Stimulated activated CD8-positive, alpha-beta memory T cell treated with anti-CD3 and anti-CD28 coated beads, Interleukin-12 subunit alpha, Interleukin-12 subunit beta, amount 100 ng/mL, for 24 hours (primary cell): ENCODE measurements at regions not wholly inside any gene's neighbourhood (a gene's known extent, or its start where the extent isn't known, plus 50 kb on each side); places are given as distances from the start of the nearest gene placed in this dataset.

ENCODE experiments used
- DNase-seq: peaks from one replicate; pipeline ENCODE4 v3.0.0-alpha.2; 2020; ENCODE audit errors: extremely low read depth

DNA sequence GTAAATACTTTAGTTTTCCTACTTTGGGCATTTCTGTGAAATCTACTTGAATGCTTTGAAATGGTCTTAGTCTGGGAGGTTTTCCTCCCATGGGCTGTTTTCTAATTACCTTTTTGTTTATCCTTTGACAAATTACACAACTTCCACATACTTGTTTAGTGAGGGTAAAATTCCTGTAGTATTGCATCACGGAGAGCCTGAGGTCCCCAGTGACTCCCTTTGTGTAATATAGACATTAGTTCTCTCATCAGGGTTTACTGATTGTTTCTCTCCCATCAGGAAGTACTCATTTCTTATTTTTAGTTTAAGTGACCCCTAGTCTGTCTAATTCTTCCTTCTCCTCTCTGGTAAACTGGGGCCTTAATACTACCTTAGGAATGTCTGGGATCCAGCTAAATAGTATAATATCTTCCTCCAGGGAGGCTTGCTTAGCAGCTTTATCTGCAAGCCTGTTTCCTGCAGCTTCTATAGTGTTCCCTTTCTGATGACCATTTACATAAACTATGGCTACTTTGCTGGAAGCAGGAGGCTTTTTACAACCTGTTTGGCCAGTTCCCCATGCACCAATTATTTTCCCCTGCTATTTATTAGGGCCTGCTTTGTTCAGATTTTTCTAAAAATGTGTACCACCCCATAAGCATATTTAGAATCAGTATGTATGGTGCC is 87.2 kb upstream of the XCR1 start:
- DNase-seq, result no peak

DNA sequence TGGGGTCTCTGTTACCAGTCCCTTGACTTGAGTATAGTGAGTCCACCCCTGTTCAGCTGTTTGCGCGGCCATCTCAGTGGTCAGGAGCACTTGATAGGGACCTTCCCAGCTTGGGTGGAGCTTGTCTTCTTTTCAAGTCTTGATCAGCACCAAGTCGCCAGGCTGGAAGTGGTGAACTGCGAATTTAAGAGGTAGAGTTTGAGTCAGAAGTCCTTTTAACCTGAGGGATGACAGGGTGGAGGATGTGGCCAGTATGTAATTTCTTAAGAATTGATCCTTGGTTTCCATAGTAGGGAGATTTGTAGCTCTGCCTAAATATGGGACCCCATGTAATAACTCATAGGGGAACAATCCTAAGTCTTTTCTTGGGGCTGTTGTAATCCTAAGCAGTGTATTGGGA is 86.3 kb upstream of the XCR1 start:
- no peak for DNase-seq

DNA sequence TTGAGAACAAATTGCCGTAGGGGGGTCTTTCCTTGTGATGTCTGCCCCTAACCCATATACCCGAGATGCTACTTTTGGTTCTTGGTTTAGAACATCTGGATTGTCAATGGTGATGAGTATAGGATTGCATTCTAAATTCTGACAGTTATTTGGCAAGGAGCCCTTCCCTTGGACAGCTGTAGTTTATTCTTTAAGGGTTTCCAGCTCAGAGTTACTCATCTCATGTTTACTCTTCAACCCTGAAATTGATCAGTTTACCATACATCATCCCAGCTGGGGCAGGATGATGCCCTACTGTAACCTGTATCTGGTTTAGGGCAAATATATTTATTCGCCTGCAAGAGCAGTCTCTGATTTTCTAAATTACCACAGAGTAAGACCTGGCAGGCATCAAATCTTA is 85.7 kb upstream of the XCR1 start:
- no peak for DNase-seq

DNA sequence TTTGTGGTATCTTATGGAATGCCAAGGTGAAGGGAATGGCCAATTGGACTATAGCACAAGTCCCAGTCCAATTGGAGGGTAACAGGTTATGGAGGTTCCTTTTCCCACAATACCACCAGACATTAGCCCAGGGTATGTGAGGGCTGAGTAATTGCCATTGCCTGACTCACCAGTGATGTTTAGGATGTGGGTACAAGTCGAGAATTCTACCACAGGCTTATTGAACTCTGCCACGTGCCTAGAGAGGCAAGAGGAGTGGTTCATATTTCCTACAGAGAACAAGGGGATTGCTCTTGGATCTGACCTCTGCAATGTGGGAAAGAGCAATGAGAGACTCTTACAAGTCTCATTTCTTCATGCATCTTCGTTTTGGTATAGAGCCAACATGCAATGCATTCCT is 85.0 kb upstream of the XCR1 start:
- DNase-seq, result no peak

DNA sequence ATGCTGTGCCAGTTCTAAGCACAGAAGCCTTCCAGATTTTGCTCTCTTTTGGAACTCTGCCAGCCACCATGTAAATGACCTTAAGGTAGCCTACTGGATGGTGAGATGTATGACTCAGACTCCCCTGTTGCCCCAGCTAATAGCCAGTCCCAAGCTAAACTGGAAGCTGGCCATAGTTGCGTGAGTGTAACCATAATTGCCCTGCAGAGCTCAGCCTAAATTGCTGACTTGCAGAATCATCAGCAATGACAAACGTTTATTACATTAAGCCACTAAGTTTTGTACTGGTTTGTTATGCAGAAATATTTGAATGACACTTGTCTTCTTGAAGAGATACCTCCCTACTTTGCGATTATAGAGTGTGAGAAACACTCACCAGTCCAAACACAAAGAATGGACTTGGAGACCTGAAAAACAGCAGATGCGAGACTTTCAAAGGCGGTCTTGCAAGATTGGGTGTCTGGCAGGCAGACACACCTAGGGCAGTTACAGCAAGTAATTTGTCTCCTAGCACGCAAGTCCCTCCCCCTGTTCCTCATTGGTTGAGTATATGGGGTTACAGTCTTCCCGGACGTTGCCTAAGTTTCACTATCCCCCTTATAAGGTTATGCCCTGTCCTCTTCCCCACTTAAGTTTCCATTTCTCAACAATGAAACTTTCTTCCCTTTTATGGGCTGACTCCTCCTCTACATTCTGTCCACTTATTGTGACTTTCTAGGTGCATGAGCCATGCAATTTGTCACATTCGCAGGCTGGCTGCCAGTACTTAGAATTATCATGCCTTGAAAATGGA is 83.6 kb upstream of the XCR1 start:
- no peak for DNase-seq

DNA sequence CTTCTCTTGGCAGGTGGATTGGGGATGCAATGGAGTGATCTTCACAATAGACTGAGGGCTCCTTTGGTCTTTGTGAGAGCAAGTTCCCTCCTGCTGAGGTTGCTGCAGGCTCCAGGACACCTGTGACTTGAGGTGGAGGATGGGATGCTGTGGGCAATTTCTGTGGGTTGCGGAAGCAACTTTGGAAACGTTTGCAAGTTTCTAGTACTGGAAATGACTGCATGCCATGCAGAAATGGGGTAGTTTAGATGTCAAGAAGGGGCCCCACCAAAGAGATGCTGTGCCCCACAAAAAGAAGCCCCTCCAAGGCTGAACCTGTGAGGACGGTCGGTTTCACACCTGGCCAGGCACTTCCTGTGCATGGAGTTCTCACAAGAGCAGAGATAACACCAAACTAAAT is 80.4 kb upstream of the XCR1 start:
- no peak for DNase-seq

DNA sequence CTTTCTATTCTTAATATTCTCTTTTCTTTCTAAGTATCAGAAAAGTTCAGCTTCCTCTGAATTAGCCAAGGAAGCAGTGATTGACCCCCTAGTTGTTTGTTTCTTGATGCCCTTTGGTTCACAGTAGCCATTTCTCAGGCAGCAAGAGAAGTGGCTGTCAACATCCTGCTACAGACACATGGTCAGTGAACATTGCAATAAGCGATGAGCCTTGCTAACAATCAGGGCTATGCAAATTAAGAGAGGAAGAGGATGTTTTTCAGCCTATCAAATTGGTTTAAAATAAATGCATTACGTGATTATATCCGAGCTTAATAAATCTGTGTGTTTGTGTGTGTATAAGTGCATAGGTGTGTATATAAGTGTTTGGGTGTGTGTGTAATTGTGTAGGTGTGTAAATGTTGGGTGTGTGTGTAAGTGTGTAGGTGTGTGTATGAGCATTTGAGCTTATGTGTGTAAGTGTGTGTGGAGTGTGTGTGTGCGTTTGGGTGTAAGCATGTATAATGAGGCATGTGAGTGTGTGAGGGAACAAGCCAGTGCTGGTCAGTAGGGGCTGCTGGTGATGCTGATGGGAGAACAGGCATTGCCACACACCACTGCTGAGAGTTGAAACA is 78.1 kb upstream of the XCR1 start:
- DNase-seq, result no peak

DNA sequence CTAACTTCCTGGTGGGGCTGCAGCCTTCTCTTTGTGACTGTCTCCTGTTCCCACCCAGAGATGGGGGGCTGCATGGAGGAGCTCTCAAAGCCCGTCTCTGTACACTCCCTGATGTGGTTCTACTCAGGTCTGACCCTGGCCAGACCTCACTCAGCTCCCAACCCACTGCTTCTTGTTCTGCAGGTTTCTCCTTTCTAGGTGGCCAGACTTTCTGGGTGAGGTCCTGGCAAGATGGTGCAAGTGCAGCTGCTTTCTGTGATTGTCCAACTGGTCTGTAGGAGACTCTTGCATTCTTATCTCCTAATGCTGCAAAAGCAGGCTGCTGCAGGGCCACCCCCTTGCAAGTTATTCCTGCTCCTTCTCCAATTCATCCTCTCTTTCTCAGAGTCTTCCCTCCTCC is 77.4 kb upstream of the XCR1 start:
- DNase-seq, result no peak

DNA sequence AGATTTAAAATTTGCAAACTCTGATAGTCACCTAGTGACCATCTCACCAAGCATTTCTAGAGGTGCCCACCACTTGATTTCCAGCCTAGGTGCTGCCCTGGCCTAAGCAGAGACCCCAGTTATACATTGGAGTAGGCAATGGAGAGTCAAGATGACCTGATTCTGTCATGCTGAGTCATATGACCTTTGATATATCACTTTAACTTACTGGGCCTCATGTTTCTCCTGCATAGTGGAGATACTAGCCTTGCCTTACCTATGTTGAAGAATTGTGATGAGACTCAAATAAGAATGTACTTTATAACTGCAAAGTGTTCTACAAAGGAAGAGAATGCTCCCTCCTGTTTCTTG is 75.5 kb upstream of the XCR1 start:
- no peak for DNase-seq

DNA sequence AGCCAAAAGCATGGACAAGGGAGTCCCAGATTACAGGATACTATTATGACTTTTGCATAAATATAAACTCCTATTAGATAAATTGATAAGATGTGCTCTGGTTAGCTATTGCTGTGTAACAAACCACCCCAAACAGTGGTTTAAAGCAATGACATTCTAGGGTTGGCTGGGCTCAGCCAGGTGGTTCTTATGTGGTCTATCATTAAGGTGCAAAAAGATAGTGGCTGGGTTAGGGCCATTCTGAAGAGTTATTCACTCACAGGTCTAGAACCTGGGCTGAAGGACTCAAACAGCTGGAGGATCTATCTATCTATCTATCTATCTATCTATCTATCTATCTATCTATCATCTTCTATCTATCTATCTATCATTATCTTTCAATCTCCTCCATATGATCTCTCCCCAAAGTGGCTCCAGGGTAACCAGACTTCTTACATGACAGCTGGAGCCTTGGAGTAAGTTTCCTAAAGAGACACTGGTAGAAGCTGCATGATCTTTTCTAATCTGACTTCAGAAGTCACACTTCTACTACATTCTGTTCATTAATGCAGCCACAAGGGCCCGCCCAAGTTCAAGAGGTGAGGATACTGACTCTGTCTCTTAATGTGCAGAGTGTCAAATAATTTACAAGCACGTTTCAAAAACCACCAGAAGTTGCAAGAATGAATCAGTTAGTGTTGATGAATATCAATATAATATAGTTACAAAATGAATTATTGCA is 74.9 kb upstream of the XCR1 start:
- DNase-seq, result no peak

DNA sequence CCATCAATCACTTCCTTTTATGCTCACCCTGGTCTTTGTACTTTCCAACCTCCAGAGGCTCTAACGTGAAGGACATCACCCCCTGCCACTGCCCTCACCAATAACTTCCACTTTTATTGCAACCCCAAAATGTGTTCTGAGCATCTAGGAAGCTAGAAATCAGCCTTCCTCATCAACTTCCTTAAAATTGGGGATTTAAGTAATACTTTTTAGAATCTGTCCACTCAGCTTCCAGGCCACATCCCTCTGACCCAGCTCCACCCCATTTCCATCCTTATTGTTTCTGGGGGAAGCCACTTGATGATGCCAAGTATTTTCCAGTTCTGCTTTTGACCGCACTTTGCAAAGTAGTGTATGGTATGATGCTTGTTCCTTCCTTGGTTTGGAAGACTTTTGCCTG is 73.5 kb upstream of the XCR1 start:
- DNase-seq, result no peak

DNA sequence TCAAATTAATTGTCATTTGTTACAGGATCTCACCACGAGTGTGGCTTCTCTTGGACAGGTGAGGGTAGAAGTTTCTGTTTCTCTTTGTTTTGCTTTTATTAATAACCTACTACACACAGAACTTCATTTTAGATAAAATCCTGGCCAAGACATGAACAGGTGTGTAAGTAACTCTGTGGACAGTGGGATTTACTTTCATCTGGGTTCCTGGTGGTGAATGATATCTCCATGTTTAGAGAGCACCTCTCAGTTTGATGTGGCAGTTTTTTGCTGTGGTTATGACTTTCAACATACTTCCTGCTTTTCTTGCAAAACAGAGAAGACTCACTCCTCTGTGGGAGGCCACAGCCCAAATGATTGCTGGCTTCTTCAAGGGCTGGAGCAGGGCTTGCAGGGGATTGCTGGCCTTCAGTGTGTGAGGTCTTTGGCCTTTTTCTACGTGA is 71.1 kb upstream of the XCR1 start:
- no peak for DNase-seq

DNA sequence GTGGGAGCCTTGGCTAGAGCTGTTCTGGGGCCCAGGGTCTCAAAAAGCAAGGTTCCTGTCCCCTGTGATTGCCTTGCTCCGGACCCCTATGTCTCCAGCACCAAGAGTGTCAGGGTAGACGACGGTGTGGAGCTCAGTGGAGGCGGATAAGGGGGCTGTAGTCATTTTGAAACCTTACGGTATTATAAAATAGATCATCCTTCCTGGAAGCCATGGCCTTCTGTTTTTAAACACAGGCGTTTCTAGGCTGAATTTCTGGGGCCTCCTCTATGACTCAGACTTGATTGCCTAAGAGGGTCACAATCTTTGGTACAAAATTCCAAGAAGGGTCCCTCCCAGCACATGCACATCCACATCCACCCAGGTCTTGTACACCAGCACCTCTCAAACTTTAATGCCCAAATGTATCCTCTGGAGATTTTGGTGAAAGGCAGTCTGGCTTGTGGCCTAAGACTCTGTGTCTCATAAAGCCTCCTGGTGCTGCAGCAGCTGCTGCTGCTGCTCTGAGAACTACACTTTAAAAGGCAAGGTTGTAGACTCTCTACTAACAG is 70.5 kb upstream of the XCR1 start:
- no peak for DNase-seq

DNA sequence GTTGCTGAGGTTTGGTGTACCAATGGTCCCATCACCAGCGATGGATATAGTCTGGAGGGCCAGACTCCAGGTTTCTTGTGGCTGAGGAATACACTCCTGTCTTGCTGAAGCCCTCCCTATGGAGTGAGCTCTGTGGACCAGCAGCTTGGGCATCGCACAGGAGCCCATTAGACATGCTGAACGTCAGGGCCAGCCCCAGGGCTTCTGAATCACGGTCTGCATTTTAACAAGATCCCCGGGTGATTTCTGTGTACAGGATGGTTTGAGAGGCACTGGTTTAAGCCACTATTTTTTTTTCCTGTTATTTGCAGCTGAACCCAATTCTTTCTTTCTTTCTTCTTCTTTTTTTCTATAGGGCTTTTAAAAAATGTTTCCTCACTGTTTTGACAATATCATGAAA is 69.5 kb upstream of the XCR1 start:
- DNase-seq, result no peak

DNA sequence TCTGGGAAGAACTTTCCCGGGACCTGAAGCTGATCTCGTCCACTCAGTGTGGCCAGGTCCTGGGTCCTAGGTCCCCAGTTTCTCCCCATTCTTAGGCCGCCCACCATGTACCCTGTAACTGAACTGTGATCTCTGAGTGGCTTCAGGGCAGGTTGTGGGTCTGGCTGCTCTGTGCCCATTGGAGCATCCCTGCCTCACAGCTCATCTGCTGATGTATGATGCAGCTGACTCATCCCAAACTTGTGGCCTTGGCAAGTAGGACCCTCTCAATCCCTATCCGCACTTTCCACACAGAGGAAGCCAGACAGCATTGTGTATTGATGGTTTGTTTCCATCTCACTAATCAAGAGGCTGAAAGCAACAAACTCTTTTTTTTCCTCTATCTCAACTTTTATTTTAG is 69.1 kb upstream of the XCR1 start:
- no peak for DNase-seq

DNA sequence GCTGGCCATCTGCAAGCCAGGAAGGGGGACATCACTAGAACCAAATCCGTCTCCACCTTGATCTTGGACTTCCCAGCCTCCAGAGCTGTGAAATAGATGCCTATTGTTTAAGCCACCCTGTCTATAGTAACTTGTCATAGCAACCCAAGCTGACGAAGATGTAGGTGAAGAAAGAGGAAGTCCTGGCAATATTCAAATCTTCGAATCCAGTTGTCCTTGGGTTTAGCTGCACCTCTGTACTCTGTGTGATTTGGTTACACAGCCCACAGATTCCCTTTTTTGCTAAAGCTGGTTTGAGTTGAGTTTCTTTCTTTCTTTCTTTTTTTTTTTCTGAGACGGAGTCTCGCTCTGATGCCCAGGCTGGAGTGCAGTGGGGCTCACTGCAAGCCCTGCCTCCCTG is 68.0 kb upstream of the XCR1 start:
- DNase-seq, result no peak

DNA sequence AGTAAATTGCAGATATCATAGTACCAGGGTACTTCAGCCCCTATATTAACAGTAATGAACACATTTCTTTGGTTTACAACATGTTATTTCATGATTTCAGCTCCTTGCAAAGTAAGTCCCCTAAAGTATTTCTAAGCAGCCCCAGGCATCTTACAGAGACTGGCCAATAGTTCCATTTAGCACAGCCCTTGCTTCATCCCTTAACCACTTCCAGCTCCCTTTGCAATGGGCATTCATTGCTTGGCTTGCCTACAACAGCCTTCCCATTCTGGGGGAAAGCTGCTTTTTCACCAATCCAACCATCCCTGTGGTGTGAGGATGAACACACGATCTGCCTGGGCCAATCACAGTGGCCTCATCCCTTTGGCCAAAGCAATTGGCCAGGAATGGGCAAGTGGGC is 67.2 kb upstream of the XCR1 start:
- DNase-seq, result no peak

DNA sequence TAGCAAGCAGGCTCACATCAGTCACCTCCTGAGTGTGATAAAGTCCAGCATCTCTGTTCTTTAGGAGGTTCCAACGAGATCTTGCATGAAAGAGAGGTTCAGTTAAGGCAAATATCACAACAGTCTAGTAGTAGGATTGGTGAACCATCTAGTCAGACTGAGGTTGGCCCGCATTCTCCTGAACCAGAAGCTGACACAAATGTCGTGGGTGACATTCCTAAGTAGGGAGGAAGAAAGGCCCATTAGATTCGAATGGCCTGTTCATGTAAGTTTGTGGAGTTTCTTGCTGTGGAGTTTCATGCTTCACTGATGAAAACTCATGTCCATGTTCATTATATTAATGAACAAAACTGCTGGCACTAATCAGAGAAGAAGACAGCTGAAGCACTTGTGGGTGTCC is 66.7 kb upstream of the XCR1 start:
- no peak for DNase-seq

DNA sequence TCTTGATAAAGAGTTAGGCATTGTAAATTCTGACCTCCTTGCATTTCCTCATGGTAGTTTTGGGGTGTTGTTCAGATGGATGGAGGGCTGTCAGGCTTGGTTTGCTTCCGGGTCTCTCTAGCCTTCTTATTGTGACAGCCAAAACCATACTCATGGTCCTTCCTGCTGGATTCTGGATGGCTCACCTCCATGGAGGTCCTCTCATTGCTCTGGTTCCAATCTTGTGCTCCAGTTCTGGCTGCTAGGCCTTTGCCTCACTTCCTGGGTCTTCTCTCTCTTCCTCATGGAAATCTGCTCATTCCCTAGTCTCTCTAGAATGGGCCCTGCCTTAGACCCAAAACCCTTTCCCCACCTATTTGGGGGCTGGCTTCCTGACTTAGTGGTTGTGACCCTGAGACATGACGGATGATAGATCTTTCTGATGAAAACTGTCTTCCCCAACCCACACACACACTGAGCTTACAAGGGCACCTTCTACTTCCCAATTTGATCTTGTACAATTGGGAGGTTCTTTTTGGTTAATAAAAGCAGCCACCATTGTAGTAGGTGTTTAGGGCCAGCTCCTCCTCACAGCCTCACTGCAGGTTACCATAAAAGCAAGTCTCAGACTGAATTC is 66.2 kb upstream of the XCR1 start:
- DNase-seq, result no peak

DNA sequence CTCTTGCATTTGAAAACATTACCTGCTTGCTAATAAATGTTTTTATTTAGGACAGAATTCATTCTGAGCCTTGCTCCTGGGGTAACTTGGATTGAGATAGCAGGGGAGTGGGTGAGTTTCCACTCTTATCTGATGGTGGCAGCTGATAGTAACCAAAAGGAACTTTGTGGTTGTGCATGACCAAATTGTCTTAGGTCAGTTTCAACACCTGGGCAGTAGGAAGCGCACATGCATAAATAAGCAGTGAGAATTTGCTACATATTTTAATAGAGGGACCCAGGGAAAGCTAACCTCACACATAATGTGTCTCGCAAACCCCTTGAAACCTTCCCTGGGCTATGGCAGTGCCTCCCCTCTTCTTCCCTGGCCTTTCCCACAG is 65.4 kb upstream of the XCR1 start:
- no peak for DNase-seq

DNA sequence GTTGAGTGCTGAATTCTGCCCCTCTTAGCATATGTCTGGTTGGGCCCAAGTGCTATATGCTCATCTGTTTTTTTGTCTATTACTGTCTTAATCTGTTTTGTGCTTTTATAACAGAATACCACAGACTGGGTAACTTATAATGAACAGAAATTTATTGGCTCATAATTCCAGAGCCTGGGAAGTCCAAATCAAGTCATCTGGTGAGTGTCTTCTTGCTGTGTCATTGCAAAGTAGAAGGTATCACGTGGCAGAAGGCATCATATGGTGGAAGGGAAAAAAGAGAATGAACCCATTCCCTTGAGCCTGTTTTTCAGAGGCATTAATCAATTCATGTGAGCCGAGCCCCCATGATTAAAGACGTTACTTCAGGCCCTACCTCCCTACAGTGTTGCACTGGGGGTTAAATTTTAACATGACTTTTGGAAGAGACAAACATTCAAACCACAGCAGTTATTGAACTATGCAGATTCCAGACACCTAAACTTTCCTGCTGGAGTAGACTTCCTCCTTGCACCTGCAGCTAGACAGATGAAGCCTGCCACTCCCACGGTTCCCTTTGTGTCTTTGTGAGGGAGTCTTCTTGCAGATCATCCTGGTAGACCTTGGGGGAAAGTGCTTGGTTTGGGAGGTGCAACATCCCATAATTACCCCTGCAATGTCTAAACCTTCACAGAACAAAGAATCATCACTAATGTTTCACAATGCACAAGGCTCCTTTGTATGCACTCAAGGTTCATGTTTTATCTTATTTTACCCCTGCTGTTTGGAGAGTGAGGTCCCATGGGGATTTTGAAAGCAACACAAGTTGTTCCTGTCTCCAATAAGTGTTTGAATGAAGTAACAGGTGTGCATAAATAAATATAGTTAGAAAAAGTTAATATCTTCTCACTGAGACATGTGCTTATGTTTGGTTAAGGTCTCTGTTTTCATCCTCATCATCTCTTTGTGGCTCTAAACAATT is 64.7 kb upstream of the XCR1 start:
- DNase-seq, result no peak
